Fibroblast of lung (primary cell): ENCODE measurements at regions not wholly inside any gene's neighbourhood (a gene's known extent, or its start where the extent isn't known, plus 50 kb on each side); places are given as distances from the start of the nearest gene placed in this dataset.

Source experiments
- DNase-seq, 2 donors: peaks; one replicate each; pipeline versions ENCODE4 v3.0.0 to v3.0.0-alpha.2; 2010; ENCODE audit warnings: low read depth in 2 of 2
- H2AFZ ChIP-seq: 2 replicates; pipeline ENCODE4 v1.5.1; 2012; ENCODE audit warnings: low read length, control low read depth, inconsistent platforms
- H3K27ac ChIP-seq: 2 replicates; pipeline ENCODE4 v1.5.1; 2011; ENCODE audit warnings: low read length, control low read depth; ENCODE audit not compliant: insufficient read depth
- H3K27me3 ChIP-seq: 2 replicates; pipeline ENCODE4 v1.5.1; 2011; ENCODE audit warnings: mild to moderate bottlenecking, low read length; ENCODE audit not compliant: control insufficient read depth, insufficient read depth
- H3K36me3 ChIP-seq: 2 replicates; pipeline ENCODE4 v1.5.1; 2011; ENCODE audit warnings: low read length; ENCODE audit not compliant: control insufficient read depth, insufficient read depth
- H3K4me1 ChIP-seq: 2 replicates; pipeline ENCODE4 v1.5.1; 2011; ENCODE audit warnings: low read length; ENCODE audit not compliant: control insufficient read depth, insufficient read depth; ENCODE audit errors: extremely low read depth
- H3K4me2 ChIP-seq: 2 replicates; pipeline ENCODE4 v1.5.1; 2011; ENCODE audit warnings: low read length, control low read depth; ENCODE audit not compliant: insufficient read depth; ENCODE audit errors: extremely low read depth
- H3K4me3 ChIP-seq, 4 experiments: fragments of 200-600 bp in 1 of 4; sonication (generic) in 1 of 4; replicated peaks in 1 of 4; 2 replicates each; pipeline ENCODE4 v1.5.1; 2011 to 2016; ENCODE audit warnings: low read length in 4 of 4, low read depth in 3 of 4, mild to moderate bottlenecking in 3 of 4, control low read depth in 2 of 4, inconsistent platforms in 1 of 4, mixed read lengths in 1 of 4; ENCODE audit not compliant: insufficient read depth in 1 of 4; ENCODE audit errors: control extremely low read depth in 1 of 4
- H3K79me2 ChIP-seq: 2 replicates; pipeline ENCODE4 v1.5.1; 2012; ENCODE audit warnings: mild to moderate bottlenecking, low read length, inconsistent platforms; ENCODE audit not compliant: control insufficient read depth, insufficient read depth
- H3K9ac ChIP-seq: 2 replicates; pipeline ENCODE4 v1.5.1; 2011; ENCODE audit warnings: mild to moderate bottlenecking, low read length, control low read depth; ENCODE audit not compliant: insufficient read depth
- H3K9me3 ChIP-seq: 2 replicates; pipeline ENCODE4 v1.5.1; 2012; ENCODE audit warnings: low read depth, low read length; ENCODE audit not compliant: control insufficient read depth, insufficient read depth
- H4K20me1 ChIP-seq: 2 replicates; pipeline ENCODE4 v1.5.1; 2011; ENCODE audit warnings: low read length; ENCODE audit not compliant: control insufficient read depth, insufficient read depth; ENCODE audit errors: extremely low read depth
- CTCF ChIP-seq, 2 donors: IDR thresholded peaks in 1 of 2; conservative IDR thresholded peaks in 1 of 2; 1 replicate in 1 of 2; 2 replicates in 1 of 2; pipeline ENCODE4 v1.5.1; 2011 to 2012; ENCODE audit warnings: low read length in 2 of 2, control low read depth in 1 of 2, inconsistent platforms in 1 of 2, low read depth in 1 of 2, mild to moderate bottlenecking in 1 of 2
- EZH2 ChIP-seq: IDR thresholded peaks from 2 replicates; pipeline ENCODE4 v1.5.1; 2012; ENCODE audit warnings: low read length, control low read depth, mild to moderate bottlenecking; ENCODE audit errors: missing control alignments

- H3K27me3 ChIP-seq: no peaks in the 10 kb centered on the region
- H3K36me3 ChIP-seq: no peaks in the 10 kb centered on the region
- H4K20me1 ChIP-seq: no peaks in the 10 kb centered on the region
- no peak for DNase-seq
- H2AFZ ChIP-seq: no peak overlapping the region
- H3K4me1 ChIP-seq: no peaks in the 10 kb centered on the region
- no peak overlapping the region for H3K4me3 ChIP-seq
- H3K79me2 ChIP-seq: no peaks in the 10 kb centered on the region
- no peaks in the 10 kb centered on the region for H3K9me3 ChIP-seq
- TF ChIP-seq CTCF (conservative IDR thresholded peaks at IDR 0.05 in 1 of 2, IDR thresholded peaks at IDR 0.05 in 1 of 2; ENCODE audit: low read depth in 1 of 2, low read length in 2 of 2) (no peak), EZH2 (no peak)
- H3K9ac ChIP-seq: no peak overlapping the region
- H3K27ac ChIP-seq: no peak overlapping the region
- no peak overlapping the region for H3K4me2 ChIP-seq
Observed at GRCh38 chr2:193946806-193947205, 1710.2 kb upstream of the SLC39A10 start.

- TF ChIP-seq CTCF (conservative IDR thresholded peaks at IDR 0.05 in 1 of 2, IDR thresholded peaks at IDR 0.05 in 1 of 2; ENCODE audit: low read depth in 1 of 2, low read length in 2 of 2): no peak
- no peak for TF ChIP-seq EZH2
- no peaks in the 10 kb centered on the region for H3K9me3 ChIP-seq
Observed at GRCh38 chr2:193943406-193943960, 1713.5 kb upstream of the SLC39A10 start.

GRCh38 chr2:193935114-193935513, 1721.9 kb upstream of the SLC39A10 start:
- H2AFZ ChIP-seq: no peak overlapping the region
- H3K36me3 ChIP-seq: no peaks in the 10 kb centered on the region
- H3K4me2 ChIP-seq: no peak overlapping the region
- no peaks in the 10 kb centered on the region for H4K20me1 ChIP-seq
- H3K4me3 ChIP-seq: no peak overlapping the region
- no peaks in the 10 kb centered on the region for H3K79me2 ChIP-seq
- DNase-seq: no peak
- H3K27me3 ChIP-seq: no peaks in the 10 kb centered on the region
- no peaks in the 10 kb centered on the region for H3K4me1 ChIP-seq
- TF ChIP-seq CTCF (conservative IDR thresholded peaks at IDR 0.05 in 1 of 2, IDR thresholded peaks at IDR 0.05 in 1 of 2; ENCODE audit: low read depth in 1 of 2, low read length in 2 of 2) (no peak), EZH2 (no peak)
- H3K9ac ChIP-seq: no peak overlapping the region
- H3K9me3 ChIP-seq: no peaks in the 10 kb centered on the region
- H3K27ac ChIP-seq: no peak overlapping the region

More at GRCh38 chr2:193943406-193943960, 1713.5 kb upstream of the SLC39A10 start:
- Histone ChIP-seq H3K9ac (no peak overlapping the region), H3K27ac (no peak overlapping the region), H3K4me1 (no peaks in the 10 kb centered on the region), H2AFZ (no peak overlapping the region), H3K79me2 (no peaks in the 10 kb centered on the region), H4K20me1 (no peaks in the 10 kb centered on the region), H3K36me3 (no peaks in the 10 kb centered on the region), H3K4me2 (no peak overlapping the region), H3K27me3 (no peaks in the 10 kb centered on the region), H3K4me3 (no peak overlapping the region)
- DNase-seq: no peak
